Fibroblast of peridontal ligament (primary cell): ENCODE measurements at regions not wholly inside any gene's neighbourhood (a gene's known extent, or its start where the extent isn't known, plus 50 kb on each side); places are given as distances from the start of the nearest gene placed in this dataset.
"Not testable (repeated sequence)": the region's sequence is repeated elsewhere in the genome, so short reads cannot be mapped to it uniquely, and the experiment has no call there.

ENCODE experiments used
- DNase-seq: peaks from one replicate; pipeline ENCODE4 v3.0.0-alpha.2; 2010; ENCODE audit errors: extremely low read depth

DNA sequence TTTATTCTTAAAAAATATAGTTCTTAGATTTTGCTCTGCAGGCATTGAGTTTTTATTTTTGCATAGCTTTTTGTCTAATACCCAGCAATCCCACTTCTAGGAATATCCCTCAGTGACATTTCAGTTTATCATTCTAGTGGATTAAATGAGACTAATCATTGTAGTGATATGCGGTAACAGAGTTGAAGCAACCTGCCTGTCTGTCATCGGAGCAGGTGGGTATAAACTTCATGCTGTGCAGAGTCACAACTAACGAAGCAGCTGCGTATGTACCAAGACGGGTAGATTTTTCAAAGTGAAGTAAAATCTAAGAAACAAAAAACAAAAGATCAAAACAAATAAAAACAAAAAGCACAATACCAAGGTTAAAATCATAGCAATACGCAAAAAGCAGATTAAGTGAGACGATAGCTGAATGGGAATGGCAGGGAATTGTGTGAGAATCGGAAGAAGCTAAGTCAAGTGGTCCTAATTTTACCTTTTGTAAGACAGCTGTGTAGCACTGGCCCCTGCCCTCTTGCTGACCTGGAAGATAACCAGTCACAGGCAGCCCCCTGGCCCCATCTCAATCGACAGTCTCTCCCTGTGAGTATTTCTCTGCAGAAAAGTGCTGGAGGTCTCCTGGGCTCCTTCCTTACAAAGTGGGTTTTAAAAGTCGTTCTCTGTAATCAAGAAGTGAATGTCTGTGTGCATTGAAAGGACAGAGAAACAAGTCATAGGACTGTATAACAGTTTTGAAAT is 169.2 kb downstream of the OR2B2 start:
- DNase-seq = no peak

GRCh38 chr6:27739902-27740301 is 172.3 kb downstream of the OR2B2 start:
- DNase-seq = not testable (repeated sequence)

DNA sequence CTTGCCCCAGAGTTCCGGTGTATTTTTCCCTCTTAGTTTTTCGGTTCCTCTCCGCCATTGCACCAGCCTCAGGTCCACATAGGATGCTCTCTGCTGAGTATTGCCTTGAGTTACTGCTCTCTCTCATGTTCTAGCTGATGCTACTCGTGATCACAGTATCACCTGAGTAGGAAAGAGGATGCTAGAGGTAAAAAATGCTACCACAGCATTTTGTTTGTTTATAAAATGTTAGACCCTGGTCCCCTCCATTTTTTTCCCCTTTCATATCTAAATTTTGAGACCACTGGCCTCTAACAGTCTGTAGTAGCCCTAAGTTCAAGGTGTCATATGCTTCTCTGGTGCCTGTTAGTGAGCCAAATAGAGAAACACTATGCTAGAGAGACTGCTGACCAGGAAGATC is 175.5 kb downstream of the OR2B2 start:
- DNase-seq = no peak

- no peak for DNase-seq
These were observed 183.8 kb downstream of the OR2B2 start for GRCh38 chr6:27728442-27728841.

DNA sequence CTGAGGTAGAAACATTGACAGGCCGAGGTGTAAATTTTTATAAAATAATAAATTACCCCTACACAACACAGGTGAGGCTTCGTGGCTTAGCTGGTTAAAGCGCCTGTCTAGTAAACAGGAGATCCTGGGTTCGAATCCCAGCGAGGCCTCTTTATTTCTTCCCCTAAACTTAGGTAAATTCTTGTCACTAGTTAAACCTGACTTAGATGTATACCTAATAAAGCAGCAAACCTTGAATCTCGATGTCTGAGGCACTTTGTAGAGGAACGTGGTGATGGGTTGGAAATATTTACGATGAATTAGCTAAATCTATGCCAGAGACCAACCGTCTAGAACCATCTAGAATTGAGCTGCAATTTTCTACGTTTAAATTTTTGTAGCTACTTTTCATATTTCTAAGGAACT is 185.6 kb downstream of the OR2B2 start:
- no peak for DNase-seq

GRCh38 chr6:27720607-27721580 is 191.3 kb downstream of the OR2B2 start:
- no peak for DNase-seq

GRCh38 chr6:27719039-27719438 is 193.2 kb downstream of the OR2B2 start:
- not testable (repeated sequence) for DNase-seq

- no peak for DNase-seq
These were observed 205.8 kb downstream of the OR2B2 start for GRCh38 chr6:27706431-27706830.

DNA sequence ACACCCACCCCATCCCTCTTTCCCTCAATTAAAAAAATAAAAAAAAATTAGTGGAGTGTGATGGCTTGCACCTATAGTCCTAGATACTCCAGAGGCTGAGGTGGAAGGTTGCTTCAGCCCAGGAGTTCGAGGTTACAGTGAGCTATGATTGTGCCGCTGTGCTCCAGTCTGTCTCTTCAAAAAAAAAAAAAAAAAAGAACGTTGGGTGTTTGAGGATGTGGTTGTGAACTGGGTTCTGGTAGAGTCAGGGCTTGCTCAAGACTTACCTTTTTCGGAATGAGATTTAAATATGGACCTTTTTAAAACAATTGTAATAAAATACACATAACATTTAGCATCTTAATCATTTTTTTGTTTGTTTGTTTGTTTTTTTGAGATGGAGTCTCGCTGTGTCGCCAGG is 211.9 kb downstream of the OR2B2 start:
- no peak for DNase-seq

DNA sequence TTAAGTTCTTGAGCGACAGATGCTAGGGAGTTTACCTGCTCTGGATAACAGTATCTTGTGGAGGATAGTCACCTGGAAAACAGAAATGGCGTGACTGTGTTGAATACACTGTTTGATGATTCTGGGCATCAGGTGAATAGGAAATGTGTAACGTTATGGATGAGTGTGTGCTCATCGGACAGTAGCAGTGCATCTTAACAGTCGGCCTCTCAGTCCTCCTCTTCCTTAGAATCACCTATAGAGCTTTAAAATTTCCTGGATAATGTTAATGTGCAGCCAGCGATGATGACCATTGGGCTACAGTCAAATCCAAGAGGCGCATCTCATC is 217.7 kb downstream of the OR2B2 start:
- DNase-seq = no peak

GRCh38 chr6:27693766-27694546 is 218.2 kb downstream of the OR2B2 start:
- no peak for DNase-seq

- DNase-seq = not testable (repeated sequence)
These were observed 219.2 kb upstream of the ZNF184 start for GRCh38 chr6:27692133-27692532.

- DNase-seq = peak; percentile 90
These were observed 215.2 kb upstream of the ZNF184 start for GRCh38 chr6:27688014-27688586.

DNA sequence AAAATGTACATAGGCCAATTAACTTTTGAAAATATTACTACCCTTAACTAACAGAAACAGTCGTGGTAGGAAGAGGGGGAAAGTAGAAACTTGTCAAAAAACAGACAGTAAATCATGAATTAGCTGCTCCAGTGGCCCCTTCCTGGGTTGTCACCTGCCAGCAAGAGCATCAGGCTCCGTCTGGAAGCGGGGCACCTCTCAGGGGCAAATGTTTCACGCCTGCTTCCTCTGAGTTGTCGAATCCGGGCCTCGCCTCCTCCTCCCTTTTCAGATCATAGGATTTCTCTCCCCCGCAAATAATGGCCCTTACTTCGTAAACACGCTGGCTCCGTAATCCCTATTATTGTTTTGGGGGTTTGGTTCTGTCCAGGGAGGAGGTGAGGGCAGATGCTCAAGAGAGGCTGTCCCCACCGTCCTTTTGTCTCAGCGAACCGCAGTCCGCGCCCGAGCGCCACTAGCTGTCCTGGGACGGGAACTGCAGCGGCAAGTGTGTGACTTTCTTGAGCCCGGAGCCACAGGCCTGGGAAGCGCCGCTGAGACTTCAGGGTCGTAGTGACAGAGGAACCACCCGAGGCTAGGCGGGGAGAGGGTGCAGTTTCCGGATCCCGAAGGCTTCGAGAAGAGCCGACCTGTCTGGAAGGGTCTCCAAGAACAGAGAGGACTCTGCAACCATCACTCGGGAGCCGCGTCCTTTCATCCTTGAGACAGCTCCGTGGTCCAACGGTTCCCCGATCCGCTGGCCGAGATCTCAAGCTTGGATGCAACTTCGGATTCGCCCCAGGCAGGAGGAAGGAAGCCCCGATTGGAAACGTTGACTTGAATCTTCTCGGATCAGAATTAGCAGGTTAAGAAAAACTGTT is 214.5 kb upstream of the ZNF184 start:
- peak; percentile 59 for DNase-seq

GRCh38 chr6:27685279-27685678 is 212.4 kb upstream of the ZNF184 start:
- no peak for DNase-seq

- DNase-seq = peak; percentile 38
These were observed 211.6 kb upstream of the ZNF184 start for GRCh38 chr6:27684264-27685211.

GRCh38 chr6:27679964-27680694 is 207.2 kb upstream of the ZNF184 start:
- DNase-seq = no peak

GRCh38 chr6:27679308-27679963 is 206.5 kb upstream of the ZNF184 start:
- DNase-seq = no peak
